Panc1 (cell line): ENCODE measurements at regions not wholly inside any gene's neighbourhood (a gene's known extent, or its start where the extent isn't known, plus 50 kb on each side); places are given as distances from the start of the nearest gene placed in this dataset.

Experiments
- CTCF ChIP-seq: fragments of 450-650 bp; IDR thresholded peaks from 2 replicates; pipeline ENCODE4 v1.5.1; 2017; ENCODE audit warnings: mild to moderate bottlenecking
- POLR2AphosphoS5 ChIP-seq: IDR thresholded peaks from 2 replicates; pipeline ENCODE4 v1.6.1; 2012; ENCODE audit warnings: mild to moderate bottlenecking, low read depth, low read length, moderate library complexity
- REST ChIP-seq, 2 experiments: IDR thresholded peaks; 2 replicates each; pipeline ENCODE4 v1.6.1; 2011 to 2012; ENCODE audit warnings: low read depth in 2 of 2, control low read depth in 1 of 2, low read length in 1 of 2, mild to moderate bottlenecking in 1 of 2, moderate library complexity in 1 of 2; ENCODE audit not compliant: insufficient read depth in 1 of 2
- SIN3A ChIP-seq: IDR thresholded peaks from 2 replicates; pipeline ENCODE4 v1.6.1; 2012; ENCODE audit warnings: low read depth, mild to moderate bottlenecking, low read length, moderate library complexity, borderline replicate concordance; ENCODE audit not compliant: insufficient read depth

- TF ChIP-seq CTCF: no peak
- no peak for TF ChIP-seq POLR2AphosphoS5
- no peak for TF ChIP-seq SIN3A
- no peak for TF ChIP-seq REST (IDR thresholded peaks at IDR 0.05; ENCODE audit: insufficient read depth in 1 of 2, low read depth in 2 of 2, low read length in 1 of 2)
These were observed 211.4 kb upstream of the FTMT start for GRCh38 chr5:121640298-121640697.
